HG03457 (cell line): ENCODE measurements at regions not wholly inside any gene's neighbourhood (a gene's known extent, or its start where the extent isn't known, plus 50 kb on each side); places are given as distances from the start of the nearest gene placed in this dataset.

ENCODE experiments used
- ATAC-seq: cut with Tn5 transposase; IDR thresholded peaks from one replicate; pipeline ENCODE4 v1.9.1; 2021; ENCODE audit warnings: moderate number of reproducible peaks; ENCODE audit not compliant: unreplicated experiment

DNA sequence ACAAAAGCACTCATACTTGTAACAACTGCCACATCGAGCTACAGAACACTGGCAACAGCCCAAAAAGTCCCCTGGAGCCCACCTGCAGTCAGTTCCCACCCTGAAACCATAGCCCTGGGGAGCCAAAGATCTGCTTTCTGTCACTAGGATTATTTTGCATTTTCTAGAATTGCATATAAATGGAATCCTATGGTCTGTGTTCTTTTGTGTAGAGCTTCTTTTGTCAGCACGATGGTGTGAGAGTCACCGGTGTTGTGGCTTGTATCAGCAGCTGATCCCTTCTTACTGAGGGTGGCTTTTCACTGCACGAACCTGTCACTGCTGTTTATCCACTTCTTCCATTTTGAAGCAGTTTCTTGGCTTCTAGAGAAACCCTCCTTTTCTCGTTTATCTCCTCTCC, 60.1 kb upstream of the PRR23E start:
- no peak for ATAC-seq

- no peak for ATAC-seq
These were observed 59.0 kb upstream of the PRR23E start for GRCh38 chr3:127133971-127134370.

GRCh38 chr3:127134466-127134865, 58.5 kb upstream of the PRR23E start:
- ATAC-seq: no peak

DNA sequence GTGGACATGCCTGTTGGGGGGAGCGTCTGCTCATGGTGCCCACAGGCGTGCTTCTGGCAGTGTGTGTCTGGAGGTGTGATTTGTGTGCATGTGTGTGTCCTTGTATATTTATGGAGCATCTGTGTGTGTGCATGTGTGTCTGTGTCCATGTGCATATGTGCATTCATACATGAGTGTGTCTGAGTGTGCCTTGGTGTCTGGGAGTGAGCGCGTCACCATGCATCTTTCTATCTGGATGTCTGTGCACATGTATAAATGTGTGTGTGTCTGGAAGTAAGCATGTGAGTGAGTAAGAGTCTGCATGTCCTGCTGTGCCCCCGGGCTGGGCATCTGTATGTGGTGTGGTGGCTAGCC, 58.1 kb upstream of the PRR23E start:
- ATAC-seq: no peak

- no peak for ATAC-seq
These were observed 57.5 kb upstream of the PRR23E start for GRCh38 chr3:127135241-127136023.

- no peak for ATAC-seq
These were observed 56.8 kb upstream of the PRR23E start for GRCh38 chr3:127136024-127136600.

GRCh38 chr3:127136706-127137105, 56.2 kb upstream of the PRR23E start:
- ATAC-seq: no peak

DNA sequence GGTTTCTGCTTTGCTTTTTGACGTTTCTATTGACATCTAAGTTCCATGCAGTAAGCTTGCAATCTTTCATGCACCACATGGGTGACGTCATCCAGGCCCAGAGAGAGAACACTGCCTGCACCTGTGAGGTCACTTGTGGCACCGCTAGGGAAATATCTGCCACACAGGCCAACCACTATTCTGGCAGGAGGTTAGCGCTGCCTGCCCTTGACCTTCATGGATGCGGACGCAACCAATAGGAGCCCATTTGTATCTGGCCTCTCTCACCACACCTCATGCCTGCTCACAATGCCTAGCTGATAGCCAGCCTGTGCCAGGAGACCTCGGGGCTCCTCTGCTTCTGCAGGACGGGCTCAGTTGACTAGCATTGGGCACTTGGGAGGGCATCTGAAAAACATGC, 55.8 kb upstream of the PRR23E start:
- ATAC-seq: no peak

- ATAC-seq: no peak
These were observed 55.0 kb upstream of the PRR23E start for GRCh38 chr3:127137757-127138536.

DNA sequence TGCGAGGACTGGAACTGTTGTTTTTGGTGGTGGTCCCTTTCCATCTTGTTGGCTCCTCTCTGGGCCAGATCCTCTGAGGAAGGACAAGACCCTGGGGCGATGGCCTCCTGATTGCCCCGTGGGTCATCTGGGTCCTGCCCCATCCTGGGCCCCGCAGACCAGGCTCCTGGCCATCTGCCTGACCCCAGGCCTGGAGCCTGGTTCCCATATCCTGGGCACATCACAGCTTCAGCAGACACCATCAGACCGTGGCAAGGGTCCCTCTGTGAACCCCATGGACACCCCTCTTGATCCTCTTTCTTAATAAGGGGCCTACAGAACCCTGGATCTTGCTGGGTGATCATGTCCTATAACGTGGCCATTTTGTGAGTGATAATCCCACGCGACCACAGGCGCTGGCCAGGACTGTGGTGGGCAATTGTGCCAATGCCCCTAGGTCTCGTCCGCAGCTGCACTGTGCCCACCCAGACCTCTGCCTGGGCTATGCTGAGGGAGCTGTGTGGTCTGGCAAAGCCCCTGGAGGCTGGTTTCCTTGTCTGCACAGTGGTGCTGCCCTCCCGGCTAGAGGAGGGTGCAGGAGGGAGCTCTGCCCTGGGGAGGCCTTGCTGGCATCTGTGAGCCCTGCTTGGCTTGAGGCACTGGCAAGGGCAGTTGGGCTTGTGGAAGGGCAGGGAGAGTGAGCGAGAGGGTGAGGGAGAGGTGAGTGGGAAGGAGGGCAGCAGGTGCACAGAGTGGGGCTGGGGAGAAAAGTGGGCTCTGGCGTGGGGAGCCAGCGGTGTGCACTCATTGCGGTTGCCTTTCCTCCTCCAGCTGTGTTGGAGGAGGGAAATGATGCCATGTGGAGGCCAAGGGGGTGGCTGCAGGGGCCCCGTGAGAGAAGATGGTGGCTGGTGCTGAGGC, 53.1 kb upstream of the PRR23E start:
- no peak for ATAC-seq

GRCh38 chr3:127140501-127141460, 52.1 kb upstream of the PRR23E start:
- no peak for ATAC-seq

- ATAC-seq: no peak
These were observed 50.8 kb upstream of the PRR23E start for GRCh38 chr3:127141921-127142730.
